Right kidney (tissue), 1 donor: ENCODE measurements at regions not wholly inside any gene's neighbourhood (a gene's known extent, or its start where the extent isn't known, plus 50 kb on each side); places are given as distances from the start of the nearest gene placed in this dataset.

ENCODE experiments used
- DNase-seq: peaks from one replicate; pipeline ENCODE4 v3.0.0-alpha.2; 2016

DNA sequence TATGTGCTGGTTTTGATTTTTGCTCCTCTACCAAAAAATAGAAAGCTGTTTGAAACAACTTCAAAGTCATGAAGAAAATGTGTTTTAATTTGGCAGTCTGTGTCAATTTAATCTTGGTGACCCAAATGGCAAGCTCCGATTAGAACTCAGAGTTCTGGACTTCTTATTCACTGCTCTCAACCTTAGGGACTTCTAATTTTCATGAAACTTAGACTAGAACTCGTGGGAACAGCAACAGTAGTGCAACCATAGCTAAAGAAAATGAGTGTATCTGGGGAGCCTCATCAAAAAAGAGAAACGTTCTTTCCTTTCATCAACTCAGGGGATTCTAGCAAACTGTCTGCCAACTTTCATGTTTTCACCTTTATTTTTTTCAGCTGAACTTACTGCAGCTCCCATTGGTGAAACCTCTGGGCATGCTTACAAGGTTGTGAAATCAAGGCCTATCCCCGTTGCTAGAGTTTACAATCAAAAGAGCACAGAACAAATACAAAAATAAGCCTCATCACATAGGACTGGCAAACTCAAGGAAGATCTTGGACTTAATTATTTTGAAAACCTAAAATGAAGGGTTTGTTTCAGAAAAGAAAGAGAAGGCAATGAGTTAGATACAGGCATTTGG is 114.0 kb upstream of the HSF2 start:
- no peak for DNase-seq

DNA sequence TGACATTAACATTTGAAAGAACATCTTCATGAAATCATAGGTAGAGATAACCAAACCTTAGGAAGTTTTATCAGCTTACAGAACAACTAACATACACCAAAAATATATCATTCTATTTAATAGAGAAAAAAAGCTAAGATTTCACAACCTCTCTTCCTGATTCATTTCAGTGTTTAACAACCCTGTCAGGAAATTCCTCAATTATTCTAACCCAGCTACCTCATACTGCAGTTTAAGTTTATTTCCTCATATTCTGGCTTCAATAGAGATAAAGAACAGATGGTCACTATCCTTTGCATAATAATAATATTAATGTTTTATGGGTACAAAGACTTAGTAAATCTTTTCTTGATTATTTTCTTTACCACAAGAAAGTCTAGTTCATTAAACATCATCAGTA is 112.9 kb upstream of the HSF2 start:
- no peak for DNase-seq

DNA sequence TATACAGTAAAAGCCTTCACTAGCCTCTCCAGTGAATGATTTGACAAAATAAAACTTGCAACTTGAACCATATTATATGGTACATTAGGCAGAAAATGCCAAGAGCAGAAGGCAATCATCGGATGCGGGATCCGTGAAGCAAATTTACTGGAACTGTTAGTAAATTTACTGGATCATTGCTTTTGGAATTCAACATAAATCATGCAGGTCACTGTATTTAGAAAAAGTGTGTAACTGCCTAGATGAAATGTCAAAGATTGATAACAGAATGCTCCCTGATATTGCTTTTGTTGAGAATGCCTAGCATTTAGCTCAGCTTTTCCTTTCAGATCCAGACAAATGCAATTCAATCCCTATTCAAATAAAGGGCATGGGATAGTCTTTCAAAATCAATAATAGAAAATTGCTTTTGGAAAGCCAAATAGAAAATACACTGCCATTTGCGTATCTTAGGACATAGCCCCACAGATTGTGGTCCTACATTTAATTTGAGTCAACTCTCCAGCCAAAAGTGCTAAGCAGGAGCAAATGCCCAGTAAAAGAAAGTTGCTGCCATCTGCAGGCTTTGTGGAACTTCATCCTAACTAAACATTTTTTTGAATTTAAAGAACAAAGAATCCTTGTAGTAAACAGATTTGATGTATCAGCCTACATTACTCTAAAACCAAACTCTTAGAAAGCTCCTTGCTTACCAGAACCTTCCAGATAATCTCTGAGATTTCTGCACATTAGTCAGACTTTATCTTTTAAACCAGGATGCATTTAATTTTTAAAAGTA is 109.5 kb upstream of the HSF2 start:
- DNase-seq, result peak; percentile 31

DNA sequence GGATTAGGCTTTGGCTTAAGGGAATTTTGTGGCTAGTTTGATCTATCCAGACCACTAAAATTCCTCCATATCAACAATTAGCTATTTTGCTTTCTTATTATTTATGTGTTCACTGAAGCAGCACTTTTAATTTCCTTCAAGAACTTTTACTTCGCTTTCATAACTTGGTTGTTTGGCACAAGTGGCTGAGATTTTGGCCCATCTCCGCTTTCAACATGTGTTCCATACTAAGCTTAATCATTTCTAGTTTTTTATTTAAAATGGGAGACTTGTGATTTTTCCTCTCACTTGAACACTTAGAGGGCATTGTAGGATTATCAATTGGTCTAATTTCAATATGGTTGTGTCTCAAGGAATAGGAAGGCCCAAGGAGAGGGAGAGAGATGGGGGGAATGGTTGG is 102.4 kb upstream of the HSF2 start:
- no peak for DNase-seq

DNA sequence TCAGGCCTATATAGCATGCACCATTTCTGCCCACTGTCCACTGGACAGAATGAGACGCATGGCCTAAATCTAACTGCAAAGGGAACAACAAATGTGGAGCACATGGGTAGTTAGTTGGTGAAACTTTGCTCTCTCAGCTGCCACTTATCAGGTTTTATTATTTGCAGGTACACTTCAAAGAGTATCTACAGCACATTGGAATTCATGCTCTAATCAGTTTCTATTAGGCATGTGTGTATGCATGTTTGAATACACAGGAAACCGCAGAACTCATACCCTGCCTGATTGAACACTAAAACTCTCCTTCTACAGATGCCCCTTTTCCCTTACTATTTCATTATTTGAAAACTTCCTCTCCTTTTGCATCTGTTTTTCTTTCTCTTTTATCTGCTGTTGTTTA is 97.4 kb upstream of the HSF2 start:
- no peak for DNase-seq

DNA sequence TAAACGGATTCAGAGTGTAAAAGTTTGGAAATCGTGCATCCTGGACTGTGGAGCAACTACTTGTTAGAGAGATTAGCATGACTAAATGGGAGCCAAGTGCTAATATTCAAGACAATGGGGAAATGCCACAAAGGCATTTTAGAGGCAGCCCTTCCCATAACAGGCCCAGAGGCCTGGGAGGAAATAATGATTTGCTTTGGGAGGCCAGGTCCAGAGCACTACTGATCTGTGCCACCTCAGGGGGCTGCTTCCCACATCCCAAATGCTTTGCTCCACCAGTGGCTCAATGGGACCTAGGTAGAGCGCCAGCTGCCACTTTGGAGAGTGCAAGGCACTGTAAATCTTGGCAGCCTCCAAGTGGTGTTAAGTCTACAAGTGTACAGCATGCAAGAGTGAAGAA is 91.9 kb upstream of the HSF2 start:
- no peak for DNase-seq

DNA sequence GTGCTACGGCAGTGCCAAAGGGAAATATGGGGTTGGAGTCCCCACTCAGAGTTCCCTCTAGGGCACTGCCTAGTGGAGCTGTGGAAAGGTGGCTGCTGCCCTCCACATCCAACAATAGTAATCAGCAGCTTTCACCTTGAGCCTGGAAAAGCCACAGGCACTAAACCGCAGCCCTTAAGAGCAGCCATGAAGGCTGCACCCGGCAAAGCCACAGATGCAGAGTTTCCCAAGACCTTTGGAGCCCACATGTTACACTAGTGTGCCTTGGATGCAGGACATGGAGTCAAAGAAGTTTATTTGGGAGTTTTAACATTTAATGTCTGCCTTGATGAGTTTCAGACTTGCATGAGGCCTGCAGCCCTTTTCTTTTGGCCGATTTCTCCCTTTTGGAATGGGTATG is 91.4 kb upstream of the HSF2 start:
- DNase-seq, result no peak

DNA sequence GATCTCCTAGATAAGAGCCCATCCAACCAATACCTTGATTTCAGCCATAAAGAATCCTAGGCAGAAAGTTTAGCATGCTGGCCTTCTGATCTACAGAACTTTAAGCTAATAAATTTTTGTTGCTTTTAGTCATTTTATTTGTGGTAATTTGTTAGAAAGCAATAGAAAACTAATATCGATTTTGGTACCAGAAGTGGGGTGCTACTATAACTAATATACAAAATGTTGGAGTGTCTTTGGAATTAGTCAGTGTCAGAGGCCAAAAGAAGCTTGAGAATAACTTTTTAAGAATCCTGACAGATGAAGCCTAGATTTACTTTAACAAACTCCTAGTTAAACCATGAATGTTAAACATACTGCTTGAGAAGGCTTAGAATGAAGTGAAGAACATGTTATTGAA is 83.6 kb upstream of the HSF2 start:
- DNase-seq, result no peak

DNA sequence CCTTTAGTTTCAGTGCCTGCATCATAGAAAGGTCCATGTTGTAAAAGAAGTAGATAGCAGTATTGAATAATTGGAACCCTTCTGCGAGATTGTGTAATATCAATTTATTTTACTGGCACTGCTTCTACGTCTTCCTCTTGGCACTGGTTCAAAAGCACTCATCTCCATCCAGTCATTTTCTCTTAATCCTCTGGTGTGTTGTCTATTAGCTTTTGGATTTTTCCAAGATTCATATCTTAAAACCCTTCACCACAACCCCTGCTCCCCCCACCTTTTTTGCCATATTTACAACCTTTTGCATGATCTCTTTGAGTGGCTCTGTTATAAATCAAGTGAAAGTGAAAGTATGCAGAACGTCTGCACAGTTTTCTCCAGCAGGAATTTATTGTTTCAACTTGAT is 76.6 kb upstream of the HSF2 start:
- peak; percentile 3 for DNase-seq

DNA sequence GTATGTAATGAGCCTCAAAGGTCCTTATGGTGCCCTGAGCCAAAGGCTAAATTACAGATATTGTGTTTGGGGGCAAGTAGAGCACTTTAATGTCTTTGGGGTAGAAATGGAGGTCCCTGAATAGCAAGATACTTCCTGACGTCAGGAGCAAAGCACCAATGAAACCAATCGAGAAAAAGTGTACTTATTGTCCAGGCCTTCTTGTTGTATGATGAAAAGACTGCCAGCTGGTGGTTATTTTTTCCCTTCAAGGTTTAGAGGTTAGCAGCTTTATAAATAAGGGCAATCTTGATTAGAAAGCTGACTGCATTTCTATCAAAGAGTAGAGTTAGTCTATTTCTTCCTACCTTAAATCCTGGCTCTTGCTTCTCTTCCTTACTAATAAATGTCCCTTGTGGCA is 76.1 kb upstream of the HSF2 start:
- DNase-seq, result no peak

DNA sequence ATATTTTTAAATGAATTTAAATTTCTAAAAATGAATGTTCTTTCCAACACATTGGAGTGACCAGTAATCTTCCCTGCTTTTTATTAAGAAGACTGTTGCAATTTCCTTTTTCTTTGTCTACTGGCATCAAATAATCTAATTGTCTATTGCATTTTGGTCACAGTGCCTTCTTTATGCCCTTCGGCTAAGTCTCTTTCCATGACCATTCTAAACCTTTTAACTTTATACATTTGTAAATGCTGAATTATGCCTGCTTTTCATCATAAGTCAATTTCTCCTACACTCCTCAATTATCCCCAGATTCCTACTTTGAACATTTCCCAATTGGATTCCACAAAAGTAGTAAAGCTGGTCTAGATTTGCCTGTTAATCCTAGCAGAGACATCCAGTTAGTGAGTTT is 69.1 kb upstream of the HSF2 start:
- DNase-seq, result no peak

DNA sequence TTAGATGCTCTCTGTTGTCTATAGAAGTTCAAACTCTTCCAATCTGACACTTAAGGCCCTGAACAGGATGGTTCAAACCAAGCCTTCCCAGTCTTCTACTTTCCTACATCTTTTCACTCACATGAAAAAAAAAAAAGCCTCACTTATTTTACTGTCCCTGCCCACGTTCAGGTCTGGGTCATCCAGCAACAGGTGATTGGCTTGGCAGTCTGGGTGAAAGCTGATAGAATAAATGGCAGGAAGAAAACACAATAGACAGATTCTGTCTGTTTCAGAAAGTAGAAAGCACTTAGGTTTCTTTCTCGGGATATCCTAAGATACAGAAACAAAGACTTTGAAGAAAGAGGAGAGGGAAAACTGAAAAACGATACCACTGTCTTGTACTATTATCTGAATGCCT is 61.8 kb upstream of the HSF2 start:
- DNase-seq, result no peak

DNA sequence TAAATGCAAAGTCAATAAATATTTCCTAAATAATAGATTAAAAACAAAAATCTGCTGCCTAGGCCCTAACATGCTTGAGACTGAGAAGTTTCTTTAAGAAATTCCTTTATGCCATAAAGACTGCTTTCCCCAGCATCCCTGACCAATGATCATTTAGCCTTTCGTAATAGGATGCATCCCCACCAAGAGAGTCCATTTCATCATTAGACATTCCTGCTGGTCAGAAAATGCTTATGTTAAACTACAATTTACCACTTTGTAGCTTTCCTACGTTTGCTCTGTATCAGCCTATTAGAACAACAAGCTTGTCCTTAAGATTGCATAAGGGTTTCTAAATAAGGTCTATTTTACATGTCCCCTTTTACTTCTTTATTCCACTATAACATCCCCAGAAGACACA is 59.8 kb upstream of the HSF2 start:
- no peak for DNase-seq

DNA sequence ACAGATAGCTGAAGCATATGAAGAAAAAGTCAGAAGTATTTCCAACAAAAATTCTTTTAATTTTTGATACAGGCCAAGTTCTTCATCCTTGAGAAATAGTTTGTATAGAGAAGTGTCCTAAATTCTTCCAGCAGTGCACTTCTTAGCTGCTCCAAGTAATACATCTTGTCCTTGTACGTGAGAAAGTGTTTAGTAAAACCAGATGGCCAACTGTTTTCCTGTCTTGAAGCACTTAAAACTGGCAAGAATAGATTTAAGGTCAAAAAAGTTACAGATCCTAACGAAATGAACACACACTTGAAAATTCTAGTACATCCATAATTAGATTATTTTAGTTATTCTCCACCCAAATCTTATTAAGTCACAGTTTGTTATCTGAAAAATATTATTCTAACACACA is 52.2 kb upstream of the HSF2 start:
- DNase-seq, result no peak

DNA sequence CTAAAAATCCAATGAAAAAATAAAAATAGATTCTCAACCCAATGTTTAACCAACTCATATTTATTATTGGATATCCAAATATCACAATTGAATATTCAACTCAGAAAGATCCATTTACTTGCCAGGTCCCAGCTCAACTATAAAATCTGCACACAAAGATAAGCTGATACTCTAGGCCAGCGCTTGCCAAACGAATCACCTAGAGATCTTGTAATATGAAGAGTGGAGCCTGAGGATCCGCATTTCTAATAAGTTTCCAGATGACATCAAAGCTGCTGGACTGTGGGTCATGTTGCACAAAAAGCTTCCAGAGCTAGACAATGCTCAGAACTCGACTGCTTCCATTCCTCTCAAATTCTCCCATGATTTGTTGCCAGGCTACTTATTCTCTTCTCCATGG is 51.7 kb upstream of the HSF2 start:
- DNase-seq, result no peak
